HEK293T (cell line): ENCODE measurements at regions not wholly inside any gene's neighbourhood (a gene's known extent, or its start where the extent isn't known, plus 50 kb on each side); places are given as distances from the start of the nearest gene placed in this dataset.

ENCODE experiments used
- BHLHE40 ChIP-seq: fragments of 450-650 bp; IDR thresholded peaks from 2 replicates; pipeline ENCODE4 v1.6.1; 2016; ENCODE audit warnings: mild to moderate bottlenecking, moderate library complexity, borderline replicate concordance
- FOXA1 ChIP-seq: fragments of 450-650 bp; IDR thresholded peaks from 2 replicates; pipeline ENCODE4 v1.6.1; 2016; ENCODE audit warnings: mild to moderate bottlenecking

GRCh38 chr2:200199576-200200263 lies 106.8 kb upstream of the SPATS2L start:
- no peak for TF ChIP-seq FOXA1
- no peak for TF ChIP-seq BHLHE40
